ENCODE measurements at regions not wholly inside any gene's neighbourhood (a gene's known extent, or its start where the extent isn't known, plus 50 kb on each side); places are given as distances from the start of the nearest gene placed in this dataset.

DNA sequence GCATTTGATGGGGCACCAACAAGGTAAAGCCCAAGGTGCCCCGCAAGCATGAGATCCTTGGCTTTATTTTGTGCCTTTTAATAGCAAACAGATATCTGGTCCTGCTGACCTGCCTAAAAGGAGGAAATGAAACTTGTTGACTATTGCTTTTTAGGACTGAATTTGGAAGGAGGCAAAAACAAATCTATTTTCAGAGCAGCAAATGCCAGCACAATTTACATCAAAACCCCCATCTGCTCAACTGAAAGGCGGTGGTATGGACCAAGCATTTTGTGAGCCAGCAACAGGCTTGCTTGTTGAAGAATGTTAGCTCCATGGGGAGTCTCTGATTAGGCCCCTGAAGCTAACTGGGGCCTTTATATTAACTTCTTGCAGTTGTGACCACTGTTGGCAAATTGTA lies 192.6 kb upstream of the E2F8 start:
- H3K79me2 ChIP-seq (ENCODE audit: insufficient read depth, low read length), result no peaks in the 10 kb centered on the region
- no peak overlapping the region for H3K9ac ChIP-seq (ENCODE audit: low read depth, low read length)
- no peak overlapping the region for H3K4me2 ChIP-seq (ENCODE audit: insufficient read depth, low read length)
- ATAC-seq (ENCODE audit: insufficient read depth, low read depth), result no peak
- H3K4me3 ChIP-seq (ENCODE audit: low read depth in 1 of 2, low read length in 2 of 2), result no peak overlapping the region
- H4K20me1 ChIP-seq (ENCODE audit: insufficient read depth, low read length), result no peaks in the 10 kb centered on the region
- H3K27me3 ChIP-seq (ENCODE audit: insufficient read depth, low read length, poor library complexity), result peaks cover 33% of the 10 kb centered on the region
- no peak overlapping the region for H3K27ac ChIP-seq (ENCODE audit: low read length)
- H3K4me1 ChIP-seq (ENCODE audit: insufficient read depth, low read length), result no peaks in the 10 kb centered on the region
- no peak overlapping the region for H2AFZ ChIP-seq (ENCODE audit: low read depth, low read length)
- H3K36me3 ChIP-seq (ENCODE audit: insufficient read depth, low read length), result no peaks in the 10 kb centered on the region
- H3K9me3 ChIP-seq (ENCODE audit: insufficient read depth, low read length, severe bottlenecking), result no peaks in the 10 kb centered on the region
- TF ChIP-seq, protein P1, sequence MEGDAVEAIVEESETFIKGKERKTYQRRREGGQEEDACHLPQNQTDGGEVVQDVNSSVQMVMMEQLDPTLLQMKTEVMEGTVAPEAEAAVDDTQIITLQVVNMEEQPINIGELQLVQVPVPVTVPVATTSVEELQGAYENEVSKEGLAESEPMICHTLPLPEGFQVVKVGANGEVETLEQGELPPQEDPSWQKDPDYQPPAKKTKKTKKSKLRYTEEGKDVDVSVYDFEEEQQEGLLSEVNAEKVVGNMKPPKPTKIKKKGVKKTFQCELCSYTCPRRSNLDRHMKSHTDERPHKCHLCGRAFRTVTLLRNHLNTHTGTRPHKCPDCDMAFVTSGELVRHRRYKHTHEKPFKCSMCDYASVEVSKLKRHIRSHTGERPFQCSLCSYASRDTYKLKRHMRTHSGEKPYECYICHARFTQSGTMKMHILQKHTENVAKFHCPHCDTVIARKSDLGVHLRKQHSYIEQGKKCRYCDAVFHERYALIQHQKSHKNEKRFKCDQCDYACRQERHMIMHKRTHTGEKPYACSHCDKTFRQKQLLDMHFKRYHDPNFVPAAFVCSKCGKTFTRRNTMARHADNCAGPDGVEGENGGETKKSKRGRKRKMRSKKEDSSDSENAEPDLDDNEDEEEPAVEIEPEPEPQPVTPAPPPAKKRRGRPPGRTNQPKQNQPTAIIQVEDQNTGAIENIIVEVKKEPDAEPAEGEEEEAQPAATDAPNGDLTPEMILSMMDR (IDR thresholded peaks at IDR 0.05; ENCODE audit: borderline replicate concordance, extremely low read depth, low read length, poor library complexity, severe bottlenecking), result no peak
- no peak for TF ChIP-seq EZH2 (IDR thresholded peaks at IDR 0.05; ENCODE audit: borderline replicate concordance, low read depth, low read length, severe bottlenecking)
- DNase-seq, result no peak

- Histone ChIP-seq H3K27me3 (ENCODE audit: insufficient read depth, low read length, poor library complexity) (peaks cover 37% of the 10 kb centered on the region), H2AFZ (ENCODE audit: low read depth, low read length) (no peak overlapping the region), H3K79me2 (ENCODE audit: insufficient read depth, low read length) (no peaks in the 10 kb centered on the region), H3K4me3 (ENCODE audit: low read depth in 1 of 2, low read length in 2 of 2) (no peak overlapping the region), H3K36me3 (ENCODE audit: insufficient read depth, low read length) (no peaks in the 10 kb centered on the region), H3K9me3 (ENCODE audit: insufficient read depth, low read length, severe bottlenecking) (no peaks in the 10 kb centered on the region), H3K4me1 (ENCODE audit: insufficient read depth, low read length) (no peaks in the 10 kb centered on the region), H4K20me1 (ENCODE audit: insufficient read depth, low read length) (no peaks in the 10 kb centered on the region), H3K9ac (ENCODE audit: low read depth, low read length) (no peak overlapping the region), H3K27ac (ENCODE audit: low read length) (no peak overlapping the region), H3K4me2 (ENCODE audit: insufficient read depth, low read length) (no peak overlapping the region)
- no peak for TF ChIP-seq EZH2 (IDR thresholded peaks at IDR 0.05; ENCODE audit: borderline replicate concordance, low read depth, low read length, severe bottlenecking)
- TF ChIP-seq, protein P1 (IDR thresholded peaks at IDR 0.05; ENCODE audit: borderline replicate concordance, extremely low read depth, low read length, poor library complexity, severe bottlenecking), result no peak
- ATAC-seq (ENCODE audit: insufficient read depth, low read depth) (no peak), DNase-seq (no peak)
Measured at GRCh38 chr11:19432370-19433061, 191.8 kb upstream of the E2F8 start.

DNA sequence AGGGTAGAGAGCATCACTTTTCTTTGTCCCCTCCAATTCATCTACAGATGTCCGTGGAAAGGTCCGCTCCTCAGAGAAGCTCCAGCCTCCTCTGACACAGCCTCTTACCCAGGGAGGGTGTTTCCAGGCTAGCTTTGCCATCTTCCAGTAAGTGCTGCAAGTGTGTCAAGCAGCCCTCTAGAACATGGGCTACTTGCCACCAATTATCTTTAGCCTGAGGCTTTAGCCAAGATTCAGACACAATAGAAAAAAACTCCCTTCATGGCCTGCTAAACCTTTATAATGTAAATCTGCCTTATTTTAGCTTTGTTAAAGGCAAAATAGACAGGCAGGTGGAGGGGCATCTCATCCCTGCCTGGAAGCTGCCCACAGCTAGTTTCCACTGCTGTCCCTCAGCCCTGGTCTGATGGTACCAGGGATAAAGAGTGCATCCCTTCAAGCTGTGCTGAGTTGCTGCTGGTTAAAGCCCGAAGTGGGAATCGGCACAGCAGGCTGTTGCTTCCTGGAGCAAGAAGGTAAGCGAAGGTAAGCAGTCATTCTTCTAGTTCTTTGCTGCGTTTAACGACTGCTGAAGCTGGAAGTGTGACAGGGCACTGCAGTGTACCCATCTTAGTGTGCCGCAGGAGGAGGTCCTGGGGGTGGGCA lies 190.1 kb upstream of the E2F8 start:
- no peaks in the 10 kb centered on the region for H3K9me3 ChIP-seq (ENCODE audit: insufficient read depth, low read length, severe bottlenecking)
- DNase-seq (no peak), ATAC-seq (ENCODE audit: insufficient read depth, low read depth) (no peak)
- no peaks in the 10 kb centered on the region for H4K20me1 ChIP-seq (ENCODE audit: insufficient read depth, low read length)
- H3K4me1 ChIP-seq (ENCODE audit: insufficient read depth, low read length), result no peaks in the 10 kb centered on the region
- H3K79me2 ChIP-seq (ENCODE audit: insufficient read depth, low read length), result no peaks in the 10 kb centered on the region
- no peak overlapping the region for H3K9ac ChIP-seq (ENCODE audit: low read depth, low read length)
- TF ChIP-seq, protein P1 (IDR thresholded peaks at IDR 0.05; ENCODE audit: borderline replicate concordance, extremely low read depth, low read length, poor library complexity, severe bottlenecking), result no peak
- no peak for TF ChIP-seq EZH2 (IDR thresholded peaks at IDR 0.05; ENCODE audit: borderline replicate concordance, low read depth, low read length, severe bottlenecking)
- H2AFZ ChIP-seq (ENCODE audit: low read depth, low read length), result no peak overlapping the region
- H3K4me3 ChIP-seq (ENCODE audit: low read depth in 1 of 2, low read length in 2 of 2), result no peak overlapping the region
- no peak overlapping the region for H3K4me2 ChIP-seq (ENCODE audit: insufficient read depth, low read length)
- no peak overlapping the region for H3K27ac ChIP-seq (ENCODE audit: low read length)
- H3K36me3 ChIP-seq (ENCODE audit: insufficient read depth, low read length), result no peaks in the 10 kb centered on the region
- H3K27me3 ChIP-seq (ENCODE audit: insufficient read depth, low read length, poor library complexity), result peaks cover 40% of the 10 kb centered on the region
